ENCODE measurements at regions not wholly inside any gene's neighbourhood (a gene's known extent, or its start where the extent isn't known, plus 50 kb on each side); places are given as distances from the start of the nearest gene placed in this dataset.

DNA sequence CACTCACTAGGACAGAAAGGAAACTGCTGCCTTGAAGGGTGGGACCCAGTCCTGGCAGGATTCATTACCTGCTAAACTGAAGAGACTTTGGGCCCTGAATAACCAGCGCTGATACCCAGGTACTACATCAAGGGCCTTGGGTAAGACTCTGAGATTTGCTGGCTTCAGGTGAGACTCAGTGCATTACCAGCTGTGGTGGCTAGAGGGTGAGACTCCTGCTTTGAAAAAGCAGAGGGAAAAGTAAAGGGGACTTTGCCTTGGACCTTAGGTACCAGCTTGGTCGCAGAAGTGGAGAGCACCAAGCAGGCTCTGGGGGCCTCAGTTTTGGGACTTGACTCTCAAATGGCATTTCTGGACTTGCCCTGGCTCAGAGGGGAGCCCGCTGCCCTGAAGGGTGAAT lies 673.3 kb downstream of the NXPH1 start:
- no peaks in the 10 kb centered on the region for H3K9me3 ChIP-seq
- no peaks in the 10 kb centered on the region for H3K4me1 ChIP-seq
- no peaks in the 10 kb centered on the region for H3K27me3 ChIP-seq
- H3K27ac ChIP-seq = no peak overlapping the region
- ATAC-seq (no peak), DNase-seq (no peak)
- intact Hi-C loops (cut with DNase I) = no loop called here
- no peak for TF ChIP-seq CTCF (IDR thresholded peaks at IDR 0.05)
- no peak overlapping the region for H3K4me3 ChIP-seq
- H3K36me3 ChIP-seq = no peaks in the 10 kb centered on the region

DNA sequence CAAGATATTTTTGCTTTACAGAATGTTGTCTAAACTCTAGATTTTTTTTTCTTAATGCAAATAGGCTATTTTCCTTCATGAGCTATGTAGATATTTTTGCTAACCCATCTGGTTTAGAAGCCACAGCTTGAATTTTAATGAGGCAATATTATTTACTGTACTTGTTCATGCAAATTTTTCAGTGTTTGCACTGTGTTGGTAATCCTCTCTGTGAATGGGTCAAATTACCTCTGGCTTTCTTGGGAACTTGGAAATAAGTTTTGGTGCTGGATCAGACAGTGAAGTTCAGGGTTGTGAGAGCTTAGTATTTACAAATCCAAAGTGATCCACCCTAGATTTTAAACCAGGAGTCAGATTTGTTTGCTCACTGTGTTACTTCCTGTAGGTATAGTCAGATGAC lies 686.9 kb downstream of the NXPH1 start:
- no peak overlapping the region for H3K27ac ChIP-seq
- TF ChIP-seq CTCF (IDR thresholded peaks at IDR 0.05) = no peak
- intact Hi-C loops (cut with DNase I) = no loop called here
- H3K27me3 ChIP-seq = no peaks in the 10 kb centered on the region
- H3K36me3 ChIP-seq = no peaks in the 10 kb centered on the region
- no peaks in the 10 kb centered on the region for H3K9me3 ChIP-seq
- H3K4me1 ChIP-seq = no peaks in the 10 kb centered on the region
- no peak for DNase-seq
- H3K4me3 ChIP-seq = no peak overlapping the region
- ATAC-seq = no peak

GRCh38 chr7:9124320-9124719 lies 690.9 kb downstream of the NXPH1 start:
- no peaks in the 10 kb centered on the region for H3K9me3 ChIP-seq
- no peaks in the 10 kb centered on the region for H3K36me3 ChIP-seq
- intact Hi-C loops (cut with DNase I) = no loop called here
- no peak for DNase-seq
- no peak for TF ChIP-seq CTCF (IDR thresholded peaks at IDR 0.05)
- H3K27ac ChIP-seq = no peak overlapping the region
- no peaks in the 10 kb centered on the region for H3K27me3 ChIP-seq
- no peak for ATAC-seq
- no peak overlapping the region for H3K4me3 ChIP-seq
- H3K4me1 ChIP-seq = no peaks in the 10 kb centered on the region

- no peaks in the 10 kb centered on the region for H3K4me1 ChIP-seq
- H3K27me3 ChIP-seq = no peaks in the 10 kb centered on the region
- TF ChIP-seq CTCF (IDR thresholded peaks at IDR 0.05) = no peak
- H3K4me3 ChIP-seq = no peak overlapping the region
- no peak overlapping the region for H3K27ac ChIP-seq
- no peaks in the 10 kb centered on the region for H3K9me3 ChIP-seq
- ATAC-seq (no peak), DNase-seq (no peak)
- H3K36me3 ChIP-seq = no peaks in the 10 kb centered on the region
- intact Hi-C loops (cut with DNase I) = no loop called here
Observed at GRCh38 chr7:9125246-9125645, 691.8 kb downstream of the NXPH1 start.

DNA sequence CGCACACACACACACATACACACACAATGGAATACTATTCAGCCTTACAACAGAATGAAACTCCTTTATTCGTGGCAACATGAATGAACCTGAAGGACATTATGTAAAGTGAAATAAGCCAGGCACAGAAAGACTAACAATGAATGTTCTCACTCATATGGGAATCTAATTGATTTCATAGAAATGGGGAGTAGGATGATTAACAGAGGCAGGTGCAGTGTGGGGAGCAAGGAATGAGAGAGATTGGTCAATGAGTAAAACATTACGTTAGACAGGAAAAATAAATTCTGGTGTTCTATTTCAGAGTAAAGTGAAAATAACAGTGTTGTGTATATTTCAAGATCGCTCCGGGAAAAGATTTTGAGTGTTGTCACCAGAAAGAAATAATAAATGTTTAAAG lies 694.5 kb downstream of the NXPH1 start:
- no peaks in the 10 kb centered on the region for H3K9me3 ChIP-seq
- H3K36me3 ChIP-seq = no peaks in the 10 kb centered on the region
- H3K27ac ChIP-seq = no peak overlapping the region
- ATAC-seq (no peak), DNase-seq (no peak)
- H3K27me3 ChIP-seq = no peaks in the 10 kb centered on the region
- intact Hi-C loops (cut with DNase I) = no loop called here
- no peak for TF ChIP-seq CTCF (IDR thresholded peaks at IDR 0.05)
- no peaks in the 10 kb centered on the region for H3K4me1 ChIP-seq
- H3K4me3 ChIP-seq = no peak overlapping the region

DNA sequence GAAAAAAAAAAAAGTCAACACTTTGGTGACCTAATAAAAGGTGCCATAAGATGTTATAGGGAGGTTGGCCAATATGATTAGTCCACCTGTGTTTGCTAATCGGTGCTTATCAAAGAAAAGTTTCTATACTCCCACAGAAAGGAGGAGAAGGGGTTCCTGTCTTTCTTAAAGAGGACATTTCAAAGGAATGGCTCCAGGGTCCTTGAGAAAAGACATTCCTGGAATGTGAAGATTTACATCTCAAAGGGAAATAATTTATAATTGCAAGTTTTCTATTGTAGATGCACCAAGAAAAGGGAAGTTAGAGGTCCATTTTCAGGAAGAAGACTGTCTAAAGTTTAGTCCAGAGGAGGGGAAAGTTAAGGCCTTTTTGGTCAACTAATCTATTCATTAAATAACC lies 715.3 kb downstream of the NXPH1 start:
- intact Hi-C loops (cut with DNase I) = no loop called here
- H3K4me1 ChIP-seq = no peaks in the 10 kb centered on the region
- H3K4me3 ChIP-seq = no peak overlapping the region
- no peaks in the 10 kb centered on the region for H3K9me3 ChIP-seq
- DNase-seq (no peak), ATAC-seq (no peak)
- TF ChIP-seq CTCF (IDR thresholded peaks at IDR 0.05) = no peak
- H3K36me3 ChIP-seq = no peaks in the 10 kb centered on the region
- H3K27ac ChIP-seq = no peak overlapping the region
- H3K27me3 ChIP-seq = no peaks in the 10 kb centered on the region

Data from upper lobe of right lung (tissue), 1 donor.